IMR-90 (cell line): ENCODE measurements at regions not wholly inside any gene's neighbourhood (a gene's known extent, or its start where the extent isn't known, plus 50 kb on each side); places are given as distances from the start of the nearest gene placed in this dataset.

Experiments
- ATAC-seq: fragments of 200-7000 bp; cut with Tn5 transposase; 2 replicates; pipeline ENCODE4 v1.9.1; 2020; ENCODE audit warnings: low read depth, mild to moderate bottlenecking, moderate library complexity
- BruUV-seq: library from RNA; stranded (reverse); fragments of 400-500 nt; replicated peaks from 2 replicates; lab custom pipeline; 2021; lab: Mats Ljungman, UMichigan
- CTCF ChIA-PET: fragments of 300-600 bp; formaldehyde crosslinking; extraction: SDS; loops from one replicate; lab custom pipeline; 2021; ENCODE audit warnings: antibody characterized with exemption; lab: Yijun Ruan, JAX
- POLR2A ChIA-PET: fragments of 300-600 bp; sonication (Branson Sonifier 250); formaldehyde crosslinking; loops from one replicate; lab custom pipeline; 2022; ENCODE audit warnings: antibody characterized with exemption; ENCODE audit not compliant: unreplicated experiment; lab: Charles Lee
- DNase-seq: peaks from one replicate; pipeline ENCODE4 v3.0.0; 2013
- H2AFZ ChIP-seq: replicated peaks from 2 replicates; pipeline ENCODE3; 2013; ENCODE audit warnings: low read length, mild to moderate bottlenecking; ENCODE audit not compliant: poor library complexity
- H2AK5ac ChIP-seq: 2 replicates; pipeline ENCODE4 v1.6.1; 2013; ENCODE audit warnings: low read depth, low read length, inconsistent platforms
- H2AK9ac ChIP-seq: replicated peaks from 2 replicates; pipeline ENCODE3; 2013; ENCODE audit warnings: mild to moderate bottlenecking, low read depth, low read length, moderate library complexity; ENCODE audit not compliant: poor library complexity
- H2BK120ac ChIP-seq: 2 replicates; pipeline ENCODE4 v1.6.1; 2013; ENCODE audit warnings: low read depth, low read length, inconsistent platforms
- H2BK15ac ChIP-seq: 3 replicates; pipeline ENCODE4 v1.6.1; 2013; ENCODE audit warnings: low read depth, low read length, inconsistent platforms
- H2BK20ac ChIP-seq: 2 replicates; pipeline ENCODE4 v1.6.1; 2013; ENCODE audit warnings: low read depth, mild to moderate bottlenecking, inconsistent platforms, low read length, moderate library complexity
- H2BK5ac ChIP-seq: 2 replicates; pipeline ENCODE4 v1.6.1; 2013; ENCODE audit warnings: mild to moderate bottlenecking, low read depth, low read length, inconsistent platforms; ENCODE audit not compliant: poor library complexity, severe bottlenecking
- H3K14ac ChIP-seq: replicated peaks from 2 replicates; pipeline ENCODE4 v1.6.1; 2013; ENCODE audit warnings: low read depth, low read length, inconsistent platforms
- H3K18ac ChIP-seq: 2 replicates; pipeline ENCODE4 v1.6.1; 2013; ENCODE audit warnings: low read depth, low read length, control low read depth
- H3K23ac ChIP-seq: 2 replicates; pipeline ENCODE4 v1.6.1; 2013; ENCODE audit warnings: low read depth, low read length, inconsistent platforms
- H3K27ac ChIP-seq: 2 replicates; pipeline ENCODE4 v1.5.1; 2013; ENCODE audit warnings: mild to moderate bottlenecking, control low read depth, low read length; ENCODE audit not compliant: insufficient read depth
- H3K27me3 ChIP-seq: 2 replicates; pipeline ENCODE4 v1.6.1; 2013; ENCODE audit warnings: low read length; ENCODE audit not compliant: control insufficient read depth, insufficient read depth
- H3K36me3 ChIP-seq: 2 replicates; pipeline ENCODE4 v1.6.1; 2013; ENCODE audit warnings: low read length, mixed read lengths; ENCODE audit not compliant: control insufficient read depth, insufficient read depth
- H3K4ac ChIP-seq: 2 replicates; pipeline ENCODE4 v1.6.1; 2013; ENCODE audit warnings: low read depth, low read length, inconsistent platforms
- H3K4me1 ChIP-seq: 2 replicates; pipeline ENCODE4 v1.6.1; 2013; ENCODE audit warnings: low read length, mixed read lengths; ENCODE audit not compliant: control insufficient read depth, insufficient read depth
- H3K4me2 ChIP-seq: 2 replicates; pipeline ENCODE4 v1.6.1; 2013; ENCODE audit warnings: low read depth, mild to moderate bottlenecking, control low read depth, low read length, moderate library complexity
- H3K4me3 ChIP-seq: 2 replicates; pipeline ENCODE4 v1.5.1; 2013; ENCODE audit warnings: low read depth, mild to moderate bottlenecking, control low read depth, low read length, moderate library complexity; ENCODE audit not compliant: insufficient read depth
- H3K56ac ChIP-seq: 2 replicates; pipeline ENCODE4 v1.6.1; 2013; ENCODE audit warnings: low read length, inconsistent platforms; ENCODE audit not compliant: insufficient read depth; ENCODE audit errors: extremely low read depth
- H3K79me1 ChIP-seq, 2 experiments: 2 replicates each; pipeline ENCODE4 v1.6.1; 2013; ENCODE audit warnings: low read length in 2 of 2, inconsistent platforms in 1 of 2, low read depth in 1 of 2
- H3K9ac ChIP-seq: 2 replicates; pipeline ENCODE4 v1.6.1; 2013; ENCODE audit warnings: low read depth, low read length, control low read depth
- H3K9me1 ChIP-seq: 2 replicates; pipeline ENCODE4 v1.6.1; 2013; ENCODE audit warnings: low read length, inconsistent platforms; ENCODE audit not compliant: insufficient read depth
- H3K9me3 ChIP-seq: 2 replicates; pipeline ENCODE4 v1.6.1; 2013; ENCODE audit warnings: low read length; ENCODE audit not compliant: control insufficient read depth, insufficient read depth
- H4K20me1 ChIP-seq: 2 replicates; pipeline ENCODE4 v1.6.1; 2013; ENCODE audit warnings: low read length, inconsistent platforms; ENCODE audit not compliant: insufficient read depth
- H4K5ac ChIP-seq: 2 replicates; pipeline ENCODE4 v1.6.1; 2013; ENCODE audit warnings: mild to moderate bottlenecking, low read depth, low read length, control low read depth
- H4K8ac ChIP-seq, 2 experiments: 2 replicates each; pipeline ENCODE4 v1.6.1; 2013; ENCODE audit warnings: low read depth in 2 of 2, low read length in 2 of 2, control low read depth in 1 of 2, inconsistent platforms in 1 of 2
- H4K91ac ChIP-seq: 2 replicates; pipeline ENCODE4 v1.6.1; 2013; ENCODE audit warnings: low read depth, low read length, inconsistent platforms; ENCODE audit not compliant: insufficient read depth
- CEBPB ChIP-seq: IDR thresholded peaks from 2 replicates; pipeline ENCODE4 v1.6.1; 2012; ENCODE audit warnings: low read depth, low read length, improper control_type of control experiment
- CHD1 ChIP-seq: IDR thresholded peaks from 2 replicates; pipeline ENCODE4 v1.6.1; 2012; ENCODE audit warnings: low read depth, low read length, improper control_type of control experiment
- FOS ChIP-seq: fragments of 150-350 bp; IDR thresholded peaks from 2 replicates; pipeline ENCODE4 v1.6.1; 2016; ENCODE audit warnings: low read depth, low read length
- MAFK ChIP-seq: IDR thresholded peaks from 2 replicates; pipeline ENCODE4 v1.6.1; 2012; ENCODE audit warnings: low read depth, low read length, improper control_type of control experiment
- MAZ ChIP-seq: IDR thresholded peaks from 2 replicates; pipeline ENCODE4 v1.6.1; 2012; ENCODE audit warnings: low read depth, mild to moderate bottlenecking, low read length, improper control_type of control experiment, moderate library complexity, borderline replicate concordance
- MXI1 ChIP-seq: IDR thresholded peaks from 2 replicates; pipeline ENCODE4 v1.6.1; 2012; ENCODE audit warnings: low read depth, mild to moderate bottlenecking, low read length, moderate library complexity, borderline replicate concordance
- POLR2A ChIP-seq: IDR thresholded peaks from 2 replicates; pipeline ENCODE4 v1.6.1; 2012; ENCODE audit warnings: mild to moderate bottlenecking, low read depth, low read length
- RAD21 ChIP-seq: IDR thresholded peaks from 2 replicates; pipeline ENCODE4 v1.6.1; 2012; ENCODE audit warnings: low read length, improper control_type of control experiment
- RFX5 ChIP-seq: IDR thresholded peaks from 2 replicates; pipeline ENCODE4 v1.8.0; 2012; ENCODE audit warnings: low read depth, mild to moderate bottlenecking, low read length, moderate library complexity
- SMC3 ChIP-seq: fragments of 150-350 bp; IDR thresholded peaks from 2 replicates; pipeline ENCODE4 v1.6.1; 2016; ENCODE audit warnings: low read depth, mild to moderate bottlenecking, antibody characterized with exemption, low read length, moderate library complexity
- WGBS, 2 experiments: methylation state at CpG; one replicate each; pipeline versions ENCODE4 v1.1.5 to v1.1.7; 2013; ENCODE audit warnings: missing lambda C conversion rate in 2 of 2; ENCODE audit not compliant: insufficient read length in 1 of 2; ENCODE audit errors: extremely low coverage in 2 of 2; 5-methylcytosine and 5-hydroxymethylcytosine counted together
- dilution Hi-C: fragments of 300-500 bp; cut with HindIII; formaldehyde crosslinking; loops from one replicate; pipeline ENCODE4 v1.14.3; 2018; ENCODE audit warnings: low sequenced_read_pairs; ENCODE audit not compliant: unreplicated experiment
- in situ Hi-C: fragments of 300-500 bp; cut with MboI; formaldehyde crosslinking; loops from 3 replicates; pipeline ENCODE4 v1.14.3; 2019; ENCODE audit warnings: low sequenced_read_pairs, inconsistent platforms, mixed read lengths
- intact Hi-C: fragments of 100-400 bp; cut with micrococcal nuclease; formaldehyde crosslinking; loops from 2 replicates; pipeline ENCODE4 v1.10.0; 2022
- TF ChIP-seq, protein P1 (sequence below): fragments of 150-350 bp; IDR thresholded peaks from 2 replicates; pipeline ENCODE4 v1.6.1; 2016; ENCODE audit warnings: low read depth, mild to moderate bottlenecking, low read length, moderate library complexity, borderline replicate concordance
- TF ChIP-seq, protein P2 (sequence below): conservative IDR thresholded peaks from 2 replicates; pipeline ENCODE4 v1.5.1; 2012; ENCODE audit warnings: mild to moderate bottlenecking, low read depth, low read length, improper control_type of control experiment
- TF ChIP-seq, protein P3 (sequence below): fragments of 150-350 bp; IDR thresholded peaks from 2 replicates; pipeline ENCODE4 v1.6.1; 2017; ENCODE audit warnings: mild to moderate bottlenecking, antibody characterized with exemption, low read length, low read depth

DNA sequence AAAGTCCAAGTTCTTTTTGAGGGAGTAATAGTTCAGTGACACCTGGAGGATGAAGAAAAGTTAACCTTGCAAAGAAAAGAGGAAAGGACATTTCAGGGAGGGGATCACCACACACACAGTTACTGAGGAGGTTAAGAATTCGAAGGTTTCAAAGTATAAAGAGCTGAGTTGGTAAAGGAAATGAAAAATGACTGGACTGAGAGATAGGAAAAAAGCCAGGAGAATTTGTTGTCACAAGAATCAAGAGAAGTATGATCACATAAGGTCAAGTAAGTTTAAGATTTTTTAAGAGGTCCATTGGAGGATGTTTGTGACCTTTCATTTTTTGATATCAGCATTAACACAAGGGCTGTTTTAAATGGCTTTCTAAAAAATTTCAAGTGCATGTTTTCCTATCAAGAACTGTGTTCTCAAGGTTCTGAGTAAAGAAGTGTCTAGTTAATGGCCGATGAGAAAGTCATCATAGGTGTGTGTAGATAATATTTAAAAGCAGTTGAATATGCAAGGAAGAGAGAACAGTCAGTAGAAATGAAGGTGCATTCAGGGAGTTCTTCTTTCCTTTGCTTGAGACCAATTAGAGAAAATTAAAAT, 189.2 kb upstream of the RBMS3 start:
- dilution Hi-C loops (no loop called here), in situ Hi-C loops (no loop called here), intact Hi-C loops (no loop called here)
- Histone ChIP-seq H2AK5ac (no peak overlapping the region), H3K4me3 (no peak overlapping the region), H2AFZ (no peak overlapping the region), H3K27me3 (no peaks in the 10 kb centered on the region), H2BK15ac (no peak overlapping the region), H4K8ac (no peak overlapping the region), H3K56ac (no peak overlapping the region), H2BK20ac (no peak overlapping the region), H3K23ac (no peak overlapping the region), H3K4ac (no peak overlapping the region), H3K4me2 (no peak overlapping the region), H3K14ac (no peak overlapping the region), H4K5ac (no peak overlapping the region), H2BK120ac (no peak overlapping the region), H3K9me3 (no peaks in the 10 kb centered on the region), H4K91ac (no peak overlapping the region), H4K20me1 (no peaks in the 10 kb centered on the region), H2AK9ac (no peak overlapping the region), H3K27ac (no peak overlapping the region), H3K79me1 (no peaks in the 10 kb centered on the region), H3K18ac (no peak overlapping the region), H3K9ac (no peak overlapping the region), H3K36me3 (no peaks in the 10 kb centered on the region), H3K9me1 (no peaks in the 10 kb centered on the region), H2BK5ac (no peak overlapping the region), H3K4me1 (no peaks in the 10 kb centered on the region)
- TF ChIP-seq, protein P1, sequence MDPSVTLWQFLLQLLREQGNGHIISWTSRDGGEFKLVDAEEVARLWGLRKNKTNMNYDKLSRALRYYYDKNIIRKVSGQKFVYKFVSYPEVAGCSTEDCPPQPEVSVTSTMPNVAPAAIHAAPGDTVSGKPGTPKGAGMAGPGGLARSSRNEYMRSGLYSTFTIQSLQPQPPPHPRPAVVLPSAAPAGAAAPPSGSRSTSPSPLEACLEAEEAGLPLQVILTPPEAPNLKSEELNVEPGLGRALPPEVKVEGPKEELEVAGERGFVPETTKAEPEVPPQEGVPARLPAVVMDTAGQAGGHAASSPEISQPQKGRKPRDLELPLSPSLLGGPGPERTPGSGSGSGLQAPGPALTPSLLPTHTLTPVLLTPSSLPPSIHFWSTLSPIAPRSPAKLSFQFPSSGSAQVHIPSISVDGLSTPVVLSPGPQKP = no peak
- TF ChIP-seq MXI1 (no peak), CHD1 (no peak), MAFK (no peak), MAZ (no peak), SMC3 (no peak), CEBPB (no peak), RAD21 (no peak), RFX5 (no peak), POLR2A (no peak), FOS (no peak)
- TF ChIP-seq, protein P2, sequence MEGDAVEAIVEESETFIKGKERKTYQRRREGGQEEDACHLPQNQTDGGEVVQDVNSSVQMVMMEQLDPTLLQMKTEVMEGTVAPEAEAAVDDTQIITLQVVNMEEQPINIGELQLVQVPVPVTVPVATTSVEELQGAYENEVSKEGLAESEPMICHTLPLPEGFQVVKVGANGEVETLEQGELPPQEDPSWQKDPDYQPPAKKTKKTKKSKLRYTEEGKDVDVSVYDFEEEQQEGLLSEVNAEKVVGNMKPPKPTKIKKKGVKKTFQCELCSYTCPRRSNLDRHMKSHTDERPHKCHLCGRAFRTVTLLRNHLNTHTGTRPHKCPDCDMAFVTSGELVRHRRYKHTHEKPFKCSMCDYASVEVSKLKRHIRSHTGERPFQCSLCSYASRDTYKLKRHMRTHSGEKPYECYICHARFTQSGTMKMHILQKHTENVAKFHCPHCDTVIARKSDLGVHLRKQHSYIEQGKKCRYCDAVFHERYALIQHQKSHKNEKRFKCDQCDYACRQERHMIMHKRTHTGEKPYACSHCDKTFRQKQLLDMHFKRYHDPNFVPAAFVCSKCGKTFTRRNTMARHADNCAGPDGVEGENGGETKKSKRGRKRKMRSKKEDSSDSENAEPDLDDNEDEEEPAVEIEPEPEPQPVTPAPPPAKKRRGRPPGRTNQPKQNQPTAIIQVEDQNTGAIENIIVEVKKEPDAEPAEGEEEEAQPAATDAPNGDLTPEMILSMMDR = no peak
- TF ChIP-seq, protein P3, sequence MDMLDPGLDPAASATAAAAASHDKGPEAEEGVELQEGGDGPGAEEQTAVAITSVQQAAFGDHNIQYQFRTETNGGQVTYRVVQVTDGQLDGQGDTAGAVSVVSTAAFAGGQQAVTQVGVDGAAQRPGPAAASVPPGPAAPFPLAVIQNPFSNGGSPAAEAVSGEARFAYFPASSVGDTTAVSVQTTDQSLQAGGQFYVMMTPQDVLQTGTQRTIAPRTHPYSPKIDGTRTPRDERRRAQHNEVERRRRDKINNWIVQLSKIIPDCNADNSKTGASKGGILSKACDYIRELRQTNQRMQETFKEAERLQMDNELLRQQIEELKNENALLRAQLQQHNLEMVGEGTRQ = no peak
- BruUV-seq = no TSS peak
- no CpG with 5 or more reads among the region's 2 CpGs for WGBS, 2 experiments
- POLR2A ChIA-PET = no interaction called here
- CTCF ChIA-PET = no interaction called here
- ATAC-seq = no peak
- DNase-seq = no peak
